GM19468 (cell line): ENCODE measurements at regions not wholly inside any gene's neighbourhood (a gene's known extent, or its start where the extent isn't known, plus 50 kb on each side); places are given as distances from the start of the nearest gene placed in this dataset.

Experiments used
- ATAC-seq: cut with Tn5 transposase; IDR thresholded peaks from one replicate; pipeline ENCODE4 v1.9.1; 2021; ENCODE audit warnings: mild to moderate bottlenecking, moderate library complexity, moderate number of reproducible peaks; ENCODE audit not compliant: unreplicated experiment; ENCODE audit errors: extremely low read depth

- ATAC-seq, result no peak
These were observed 355.1 kb upstream of the CHRM3 start for GRCh38 chr1:239031310-239031709.

GRCh38 chr1:239025997-239026694 lies 360.2 kb upstream of the CHRM3 start:
- no peak for ATAC-seq

GRCh38 chr1:239025223-239025622 lies 361.1 kb upstream of the CHRM3 start:
- no peak for ATAC-seq

- ATAC-seq, result no peak
These were observed 362.5 kb upstream of the CHRM3 start for GRCh38 chr1:239023732-239024360.

GRCh38 chr1:239016337-239016736 lies 370.0 kb upstream of the CHRM3 start:
- no peak for ATAC-seq

GRCh38 chr1:239011382-239011781 lies 375.0 kb upstream of the CHRM3 start:
- no peak for ATAC-seq

GRCh38 chr1:239008568-239008967 lies 377.8 kb upstream of the CHRM3 start:
- no peak for ATAC-seq

GRCh38 chr1:239006276-239006675 lies 380.1 kb upstream of the CHRM3 start:
- ATAC-seq, result no peak

GRCh38 chr1:238999944-239000343 lies 386.4 kb upstream of the CHRM3 start:
- ATAC-seq, result no peak

- ATAC-seq, result no peak
These were observed 387.8 kb upstream of the CHRM3 start for GRCh38 chr1:238998577-238998976.

GRCh38 chr1:238991765-238992495 lies 394.4 kb upstream of the CHRM3 start:
- no peak for ATAC-seq

GRCh38 chr1:238985312-238985711 lies 401.1 kb upstream of the CHRM3 start:
- no peak for ATAC-seq

- ATAC-seq, result no peak
These were observed 403.6 kb upstream of the CHRM3 start for GRCh38 chr1:238982736-238983135.

- ATAC-seq, result no peak
These were observed 404.9 kb upstream of the CHRM3 start for GRCh38 chr1:238981317-238981933.

- no peak for ATAC-seq
These were observed 406.3 kb upstream of the CHRM3 start for GRCh38 chr1:238980053-238980452.

GRCh38 chr1:238964631-238965030 lies 421.7 kb upstream of the CHRM3 start:
- no peak for ATAC-seq

- ATAC-seq, result no peak
These were observed 423.4 kb upstream of the CHRM3 start for GRCh38 chr1:238962941-238963340.

GRCh38 chr1:238961790-238962189 lies 424.6 kb upstream of the CHRM3 start:
- no peak for ATAC-seq

- ATAC-seq, result no peak
These were observed 426.3 kb upstream of the CHRM3 start for GRCh38 chr1:238960071-238960470.

- ATAC-seq, result no peak
These were observed 430.4 kb upstream of the CHRM3 start for GRCh38 chr1:238955934-238956333.

- ATAC-seq, result no peak
These were observed 431.5 kb upstream of the CHRM3 start for GRCh38 chr1:238954865-238955264.
